Liver (tissue), 3 donors: ENCODE measurements at regions not wholly inside any gene's neighbourhood (a gene's known extent, or its start where the extent isn't known, plus 50 kb on each side); places are given as distances from the start of the nearest gene placed in this dataset.

Source experiments
- CTCF ChIP-seq: fragments of 150-350 bp; IDR thresholded peaks from 2 replicates; pipeline ENCODE4 v1.5.1; 2017; ENCODE audit warnings: improper control_type of control experiment, low read depth, low read length; ENCODE audit not compliant: missing input control
- HNF4G ChIP-seq: IDR thresholded peaks from 2 replicates; pipeline ENCODE4 v1.6.1; 2016; ENCODE audit warnings: antibody characterized with exemption
- SP1 ChIP-seq: IDR thresholded peaks from 2 replicates; pipeline ENCODE4 v1.6.1; 2018; ENCODE audit warnings: antibody characterized with exemption, mild to moderate bottlenecking
- TAF1 ChIP-seq: conservative IDR thresholded peaks from 2 replicates; pipeline ENCODE4 v1.6.1; 2016; ENCODE audit warnings: antibody characterized with exemption, mild to moderate bottlenecking
- donor health status: healthy.
- donor health status: healthy.

GRCh38 chr1:56175211-56175610 lies 404.2 kb downstream of the PLPP3 start:
- no peak for TF ChIP-seq CTCF
- no peak for TF ChIP-seq TAF1
- no peak for TF ChIP-seq HNF4G
- TF ChIP-seq SP1, result no peak
